GM18508 (cell line): ENCODE measurements at regions not wholly inside any gene's neighbourhood (a gene's known extent, or its start where the extent isn't known, plus 50 kb on each side); places are given as distances from the start of the nearest gene placed in this dataset.
"Not testable (repeated sequence)": the region's sequence is repeated elsewhere in the genome, so short reads cannot be mapped to it uniquely, and the experiment has no call there.

Experiments used
- ATAC-seq: cut with Tn5 transposase; IDR thresholded peaks from one replicate; pipeline ENCODE4 v1.9.1; 2021; ENCODE audit warnings: moderate number of reproducible peaks; ENCODE audit not compliant: insufficient read depth, unreplicated experiment

- ATAC-seq: no peak
Observed at GRCh38 chr7:106584914-106585759, 75.8 kb downstream of the CCDC71L start.

- no peak for ATAC-seq
Observed at GRCh38 chr7:106583706-106584690, 77.0 kb downstream of the CCDC71L start.

- ATAC-seq: no peak
Observed at GRCh38 chr7:106583100-106583499, 77.9 kb downstream of the CCDC71L start.

GRCh38 chr7:106582365-106582764, 78.6 kb downstream of the CCDC71L start:
- ATAC-seq: no peak

GRCh38 chr7:106579086-106579485, 81.9 kb downstream of the CCDC71L start:
- not testable (repeated sequence) for ATAC-seq

- no peak for ATAC-seq
Observed at GRCh38 chr7:106575138-106575823, 85.7 kb downstream of the CCDC71L start.

- no peak for ATAC-seq
Observed at GRCh38 chr7:106573738-106574137, 87.2 kb downstream of the CCDC71L start.

- no peak for ATAC-seq
Observed at GRCh38 chr7:106573125-106573663, 87.8 kb downstream of the CCDC71L start.

- ATAC-seq: no peak
Observed at GRCh38 chr7:106572394-106573124, 88.4 kb downstream of the CCDC71L start.

GRCh38 chr7:106571563-106571962, 89.4 kb downstream of the CCDC71L start:
- ATAC-seq: no peak

- no peak for ATAC-seq
Observed at GRCh38 chr7:106570948-106571418, 90.0 kb downstream of the CCDC71L start.

GRCh38 chr7:106570146-106570545, 90.8 kb downstream of the CCDC71L start:
- no peak for ATAC-seq

- ATAC-seq: no peak
Observed at GRCh38 chr7:106569500-106569929, 91.4 kb downstream of the CCDC71L start.

- no peak for ATAC-seq
Observed at GRCh38 chr7:106568680-106569499, 92.1 kb downstream of the CCDC71L start.

- ATAC-seq: no peak
Observed at GRCh38 chr7:106568002-106568679, 92.8 kb downstream of the CCDC71L start.

GRCh38 chr7:106567204-106568001, 93.6 kb downstream of the CCDC71L start:
- not testable (repeated sequence) for ATAC-seq

- no peak for ATAC-seq
Observed at GRCh38 chr7:106566672-106567071, 94.3 kb downstream of the CCDC71L start.
